ENCODE measurements at regions not wholly inside any gene's neighbourhood (a gene's known extent, or its start where the extent isn't known, plus 50 kb on each side); places are given as distances from the start of the nearest gene placed in this dataset.
"Not testable (repeated sequence)": the region's sequence is repeated elsewhere in the genome, so short reads cannot be mapped to it uniquely, and the experiment has no call there.

GRCh38 chr14:71237556-71237955 is 330.3 kb downstream of the PCNX1 start:
- in situ Hi-C loops (cut with MboI; ENCODE audit: low sequenced_read_pairs): no loop called here

DNA sequence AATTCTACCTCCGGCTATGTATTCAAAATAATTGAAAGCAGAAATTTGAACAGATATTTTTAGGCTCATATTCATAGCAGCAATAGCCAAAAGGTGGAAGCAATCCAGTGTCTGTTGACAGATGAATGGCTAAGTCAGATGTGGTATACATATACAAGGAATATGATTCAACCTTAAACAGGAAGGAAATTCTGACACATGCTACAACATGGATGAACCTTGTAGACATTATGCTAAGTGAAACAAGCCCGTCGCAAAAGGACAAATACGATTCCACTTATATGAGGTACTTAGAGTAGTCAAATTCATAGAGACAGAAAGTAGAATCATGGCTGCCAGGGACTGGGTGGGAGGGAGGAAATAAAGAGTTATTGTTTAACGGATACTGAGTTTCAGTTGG is 331.6 kb downstream of the PCNX1 start:
- in situ Hi-C loops (cut with MboI; ENCODE audit: low sequenced_read_pairs): no loop called here

- in situ Hi-C loops (cut with MboI; ENCODE audit: low sequenced_read_pairs): no loop called here
These were observed 332.9 kb downstream of the PCNX1 start for GRCh38 chr14:71240171-71240570.

DNA sequence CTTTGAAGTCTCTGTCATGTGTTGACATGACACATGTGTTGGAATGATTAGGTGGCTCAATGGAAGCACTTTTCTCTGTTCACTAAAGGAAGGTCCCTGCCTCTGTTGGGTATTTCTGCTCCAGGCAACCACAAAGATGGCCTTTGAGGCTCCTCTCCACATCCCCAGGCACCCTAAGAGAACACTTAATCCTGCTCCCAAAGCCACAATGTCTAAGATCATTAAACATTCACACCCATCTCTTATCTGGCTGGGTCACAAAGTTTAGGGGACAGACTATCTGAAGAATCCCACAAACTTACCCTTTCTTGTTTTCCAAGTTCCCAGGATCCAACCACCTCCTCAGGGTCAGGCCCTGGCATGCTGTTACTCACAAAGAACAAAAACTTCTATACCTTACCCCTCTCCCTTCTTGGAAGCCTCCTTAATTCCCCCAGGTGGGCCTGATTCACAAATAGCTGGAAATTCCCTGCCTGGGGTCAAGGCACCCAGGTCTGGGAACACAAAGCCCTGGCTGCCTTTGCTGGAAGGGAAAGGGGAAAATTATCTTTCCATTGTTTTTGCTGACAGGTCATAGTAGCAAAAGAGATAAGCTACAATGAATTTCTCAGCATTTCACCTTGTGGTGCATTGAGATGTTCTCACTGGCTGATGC is 333.7 kb downstream of the PCNX1 start:
- in situ Hi-C loops (cut with MboI; ENCODE audit: low sequenced_read_pairs): no loop called here

DNA sequence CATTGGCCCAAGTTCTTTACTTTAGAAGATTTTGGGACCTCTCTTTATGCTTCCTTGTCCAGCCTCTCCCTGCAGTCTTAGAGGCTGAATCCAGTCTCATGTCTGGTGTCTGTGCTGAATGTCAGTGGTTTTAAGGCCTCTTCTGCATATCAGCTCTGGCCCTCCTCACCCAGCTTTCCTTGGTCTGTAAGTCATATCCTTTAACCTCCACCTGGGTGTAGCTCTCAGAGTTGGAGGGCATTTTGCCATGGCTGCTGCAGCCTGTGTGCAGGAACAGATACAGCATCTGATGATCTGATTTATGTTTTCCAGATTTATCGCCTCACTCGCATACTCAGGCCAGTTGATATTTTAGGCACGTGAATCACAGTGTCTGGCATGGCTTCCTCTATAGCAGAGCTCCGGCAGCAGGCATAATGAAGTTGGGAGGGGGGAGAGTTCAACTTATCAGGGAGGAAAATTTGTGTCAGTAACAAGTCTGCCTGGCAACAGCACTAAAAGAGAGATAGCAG is 335.0 kb downstream of the PCNX1 start:
- in situ Hi-C loops (cut with MboI; ENCODE audit: low sequenced_read_pairs): no loop called here

DNA sequence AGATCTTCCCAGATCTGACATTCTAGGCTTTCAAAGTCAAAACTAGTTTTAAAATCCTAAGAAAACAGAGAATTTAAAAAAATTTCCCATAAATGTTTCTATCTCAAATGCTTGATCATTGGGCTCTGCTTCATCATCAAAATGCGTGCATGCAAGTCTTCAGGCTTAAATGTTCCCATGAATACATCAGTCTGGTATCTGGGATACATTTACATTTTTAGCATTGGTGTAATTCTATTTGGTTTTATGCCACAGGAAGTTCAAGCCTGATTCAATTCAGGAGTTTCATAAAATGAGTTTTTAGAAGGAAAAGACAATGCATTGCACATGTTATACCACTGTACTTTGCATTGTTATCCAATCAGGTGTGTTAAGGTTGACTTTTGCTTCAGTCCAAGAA is 336.4 kb downstream of the PCNX1 start:
- in situ Hi-C loops (cut with MboI; ENCODE audit: low sequenced_read_pairs): no loop called here

DNA sequence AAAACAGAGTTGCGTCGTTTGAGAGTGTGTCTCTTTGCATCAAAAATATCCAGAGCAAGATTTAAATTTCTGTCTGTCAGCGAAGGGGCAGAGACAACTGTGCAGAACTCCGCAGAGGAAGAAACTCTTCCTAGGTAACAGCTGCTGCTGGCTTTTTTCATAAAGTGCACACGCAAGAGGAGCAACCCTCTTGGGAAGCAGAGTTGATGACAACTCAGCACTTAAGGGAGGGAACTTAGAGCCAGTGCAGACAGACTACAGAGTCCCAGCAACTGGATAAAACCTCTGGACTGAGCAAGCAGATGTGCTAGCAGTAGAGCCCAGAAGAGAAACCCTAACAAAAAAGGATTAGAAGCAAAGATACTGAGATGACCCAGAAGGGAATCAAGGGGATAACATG is 337.1 kb downstream of the PCNX1 start:
- in situ Hi-C loops (cut with MboI; ENCODE audit: low sequenced_read_pairs): no loop called here

DNA sequence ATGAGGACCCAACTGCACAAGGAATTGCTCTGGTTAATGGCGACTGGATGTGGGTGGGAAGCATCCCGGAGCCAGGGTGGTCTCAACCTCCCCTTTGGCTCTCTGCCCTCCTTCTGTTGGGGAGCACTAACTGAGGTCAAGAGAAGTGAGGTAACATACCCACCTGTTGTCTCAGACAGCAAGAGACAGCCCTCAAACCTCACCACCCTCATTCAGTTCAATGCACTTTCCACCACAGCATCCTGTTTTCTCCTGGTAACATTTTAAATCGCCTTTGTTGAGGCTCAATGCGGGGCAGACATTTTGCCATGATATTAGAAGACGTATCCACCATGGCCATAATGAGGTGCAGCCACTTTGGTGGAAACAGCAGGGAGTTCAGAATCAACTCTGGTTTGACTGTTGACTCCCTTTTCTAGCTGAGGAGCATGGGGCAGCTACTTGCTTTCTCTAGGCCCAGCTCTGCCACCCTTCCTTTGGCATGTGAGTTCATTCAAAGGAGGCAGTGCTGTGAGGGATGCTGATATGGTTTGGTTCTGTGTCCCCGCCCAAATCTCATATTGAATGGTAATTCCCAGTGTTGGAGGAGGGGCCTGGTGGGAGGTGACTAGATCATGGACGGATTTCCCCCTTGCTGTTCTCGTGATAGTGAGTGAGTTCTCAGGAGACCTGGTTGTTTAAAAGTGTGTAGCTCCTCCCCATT is 338.6 kb downstream of the PCNX1 start:
- in situ Hi-C loops (cut with MboI; ENCODE audit: low sequenced_read_pairs): no loop called here

GRCh38 chr14:71246539-71246938 is 339.3 kb downstream of the PCNX1 start:
- in situ Hi-C loops (cut with MboI; ENCODE audit: low sequenced_read_pairs): no loop called here

DNA sequence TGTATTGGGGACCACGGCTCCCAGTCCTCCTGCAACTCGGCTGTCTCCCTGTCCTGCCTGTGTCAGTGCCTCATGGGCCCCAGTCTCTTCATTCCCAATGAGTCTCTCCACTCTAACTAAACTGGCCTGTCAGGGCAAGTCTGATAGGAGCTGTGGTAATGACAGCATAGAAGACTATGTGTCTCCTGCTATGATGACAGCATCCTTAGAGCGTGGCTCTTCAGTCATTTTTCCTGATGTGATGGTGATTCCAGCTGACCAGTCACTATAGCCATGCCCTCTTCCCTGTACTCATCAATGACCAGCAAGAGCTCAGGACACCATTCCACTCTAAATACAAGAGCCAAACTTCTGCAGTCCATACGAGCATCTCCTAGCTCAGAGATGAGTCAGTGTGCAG is 339.8 kb downstream of the PCNX1 start:
- in situ Hi-C loops (cut with MboI; ENCODE audit: low sequenced_read_pairs): no loop called here

- in situ Hi-C loops (cut with MboI; ENCODE audit: low sequenced_read_pairs): no loop called here
These were observed 340.9 kb downstream of the PCNX1 start for GRCh38 chr14:71248194-71248593.

DNA sequence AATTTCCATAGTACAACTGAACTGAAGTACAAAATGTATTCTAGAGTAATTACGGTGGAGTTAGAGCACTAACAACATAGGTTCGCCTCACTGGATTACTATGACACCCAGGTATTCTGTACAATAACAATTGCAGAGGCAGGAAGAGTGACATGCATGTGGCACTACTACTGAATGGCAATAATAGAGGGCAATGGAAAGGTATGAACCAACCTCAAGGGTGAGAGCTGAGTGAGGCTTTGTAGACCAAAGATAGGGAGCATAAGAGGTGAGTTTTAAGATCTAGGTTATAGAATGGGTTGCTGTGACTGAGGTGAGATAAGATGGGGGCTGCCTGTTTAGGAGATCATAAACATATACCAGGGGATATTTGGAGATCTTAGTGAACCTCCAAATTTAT is 343.1 kb downstream of the PCNX1 start:
- in situ Hi-C loops (cut with MboI; ENCODE audit: low sequenced_read_pairs): no loop called here

GRCh38 chr14:71250791-71251190 is 343.5 kb downstream of the PCNX1 start:
- in situ Hi-C loops (cut with MboI; ENCODE audit: low sequenced_read_pairs): no loop called here

- in situ Hi-C loops (cut with MboI; ENCODE audit: low sequenced_read_pairs): not testable (repeated sequence)
These were observed 346.9 kb downstream of the PCNX1 start for GRCh38 chr14:71254091-71254719.

- in situ Hi-C loops (cut with MboI; ENCODE audit: low sequenced_read_pairs): no loop called here
These were observed 353.9 kb downstream of the PCNX1 start for GRCh38 chr14:71261206-71261605.

GRCh38 chr14:71262441-71262840 is 355.2 kb downstream of the PCNX1 start:
- in situ Hi-C loops (cut with MboI; ENCODE audit: low sequenced_read_pairs): no loop called here

GRCh38 chr14:71264260-71264659 is 357.0 kb downstream of the PCNX1 start:
- in situ Hi-C loops (cut with MboI; ENCODE audit: low sequenced_read_pairs): no loop called here

DNA sequence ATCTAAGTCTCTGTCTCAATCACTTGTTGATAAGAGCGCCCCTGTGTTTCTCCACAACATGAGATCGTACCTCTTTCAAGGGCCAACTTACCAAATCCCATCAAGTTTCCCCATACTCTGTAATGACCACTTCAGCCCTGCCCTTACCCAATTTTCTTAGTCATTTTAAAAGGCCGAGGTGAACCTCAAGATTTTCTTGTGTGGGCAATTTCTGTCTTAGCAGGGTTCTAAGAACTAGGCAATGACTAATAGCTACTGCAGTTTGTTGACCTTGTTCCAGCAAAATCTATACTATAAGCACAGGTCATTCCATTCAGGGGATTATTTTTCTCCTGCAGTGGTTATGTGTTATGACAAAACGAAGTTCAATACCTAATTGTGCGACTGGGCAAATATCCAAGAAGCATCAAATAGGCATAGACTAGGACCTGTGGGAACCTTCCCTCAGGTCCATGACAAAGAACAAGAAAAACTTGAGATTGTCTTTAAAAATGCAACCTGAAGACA is 359.8 kb downstream of the PCNX1 start:
- in situ Hi-C loops (cut with MboI; ENCODE audit: low sequenced_read_pairs): no loop called here

DNA sequence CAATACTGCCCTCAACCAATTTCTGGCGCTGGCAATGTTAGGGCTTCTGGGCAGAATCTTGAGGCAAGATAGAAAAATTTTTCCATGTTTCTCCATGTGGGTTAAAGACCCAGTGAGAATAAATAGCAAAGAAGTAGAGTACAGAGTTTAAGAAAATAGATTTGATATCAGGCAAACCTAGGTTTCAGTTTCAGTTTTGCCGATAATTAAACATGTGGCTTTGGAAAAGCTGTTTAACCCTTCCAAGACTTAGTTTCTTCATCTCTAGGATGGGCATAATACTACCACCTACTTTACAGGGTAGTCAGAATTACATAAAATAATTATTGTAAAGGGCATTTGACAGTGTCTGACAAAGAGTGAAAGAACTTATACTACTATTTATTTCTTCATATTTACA is 360.4 kb downstream of the PCNX1 start:
- in situ Hi-C loops (cut with MboI; ENCODE audit: low sequenced_read_pairs): no loop called here

DNA sequence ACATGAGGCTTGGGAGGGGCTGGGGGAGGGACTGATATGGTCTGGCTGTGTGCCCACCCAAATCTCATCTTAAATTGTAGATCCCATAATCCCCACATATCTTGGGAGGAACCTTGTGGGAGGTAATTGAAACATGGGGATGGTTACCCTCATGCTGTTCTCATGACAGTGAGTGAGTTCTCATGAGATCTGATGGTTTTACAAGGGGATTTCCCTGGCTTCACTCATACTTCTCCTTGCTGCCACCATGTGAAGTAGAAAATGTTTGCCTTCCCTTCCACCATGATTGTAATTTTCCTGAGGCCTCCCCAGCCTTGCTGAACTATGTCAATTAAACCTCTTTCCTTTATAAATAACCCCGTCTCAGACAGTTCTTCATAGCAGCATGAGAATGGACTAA is 362.9 kb downstream of the PCNX1 start:
- in situ Hi-C loops (cut with MboI; ENCODE audit: low sequenced_read_pairs): no loop called here

GRCh38 chr14:71271166-71271945 is 364.1 kb downstream of the PCNX1 start:
- in situ Hi-C loops (cut with MboI; ENCODE audit: low sequenced_read_pairs): no loop called here
